Endothelial cell of umbilical vein (primary cell): ENCODE measurements at regions not wholly inside any gene's neighbourhood (a gene's known extent, or its start where the extent isn't known, plus 50 kb on each side); places are given as distances from the start of the nearest gene placed in this dataset.

ENCODE experiments used
- BruUV-seq: library from RNA; stranded (reverse); fragments of 400-500 nt; replicated peaks from 2 replicates; lab custom pipeline; 2021; lab: Mats Ljungman, UMichigan
- CTCF ChIA-PET: fragments of 300-600, 350-600 bp; sonication (Branson Sonifier 250); formaldehyde crosslinking; loops from one replicate; lab custom pipeline; 2021; ENCODE audit warnings: antibody characterized with exemption, inconsistent platforms; lab: Charles Lee
- POLR2A ChIA-PET: fragments of 300-600, 350-600 bp; sonication (Branson Sonifier 250); formaldehyde crosslinking; loops from one replicate; lab custom pipeline; 2021; ENCODE audit warnings: antibody characterized with exemption, inconsistent platforms; lab: Charles Lee
- DNase-seq: peaks from one replicate; pipeline ENCODE4 v3.0.0-alpha.2; 2011; ENCODE audit warnings: low read depth, low spot score
- FAIRE-seq: peaks from 2 replicates; lab custom pipeline; 2011; peaks lifted over from hg19 to GRCh38; lab: Jason Lieb, UNC
- H2AFZ ChIP-seq: 2 replicates; pipeline ENCODE4 v1.6.0; 2012; ENCODE audit warnings: low read depth, low read length, control low read depth, inconsistent platforms
- H3K27ac ChIP-seq: 2 replicates; pipeline ENCODE4 v1.5.1; 2011; ENCODE audit warnings: low read depth, mild to moderate bottlenecking, control low read depth, low read length, moderate library complexity; ENCODE audit not compliant: insufficient read depth
- H3K27me3 ChIP-seq, 2 experiments: 2 replicates each; pipeline versions ENCODE4 v1.6.0 to v1.6.1; 2011; ENCODE audit warnings: low read length in 2 of 2, mixed read lengths in 1 of 2; ENCODE audit not compliant: control insufficient read depth in 2 of 2, insufficient read depth in 2 of 2
- H3K36me3 ChIP-seq, 2 experiments: 2 replicates in 1 of 2; 3 replicates in 1 of 2; pipeline ENCODE4 v1.5.1; 2011; ENCODE audit warnings: low read length in 2 of 2, mild to moderate bottlenecking in 1 of 2, moderate library complexity in 1 of 2; ENCODE audit not compliant: control insufficient read depth in 2 of 2, insufficient read depth in 2 of 2; ENCODE audit errors: extremely low read depth in 1 of 2
- H3K4me1 ChIP-seq: 3 replicates; pipeline ENCODE4 v1.5.1; 2011; ENCODE audit warnings: mild to moderate bottlenecking, low read length; ENCODE audit not compliant: control insufficient read depth, insufficient read depth; ENCODE audit errors: extremely low read depth
- H3K4me2 ChIP-seq: 2 replicates; pipeline ENCODE4 v1.6.1; 2011; ENCODE audit warnings: low read length, control low read depth, mixed read lengths; ENCODE audit not compliant: insufficient read depth
- H3K4me3 ChIP-seq, 3 experiments: fragments of 200-600 bp in 1 of 3; sonication (generic), shearing (Covaris generic) in 1 of 3; replicated peaks in 1 of 3; 2 replicates each; pipeline ENCODE4 v1.5.1; 2011 to 2016; ENCODE audit warnings: control low read depth in 3 of 3, low read length in 3 of 3, mild to moderate bottlenecking in 2 of 3, inconsistent platforms in 1 of 3, low read depth in 1 of 3, moderate library complexity in 1 of 3; ENCODE audit not compliant: insufficient read depth in 1 of 3
- H3K79me2 ChIP-seq: 2 replicates; pipeline ENCODE4 v1.6.0; 2012; ENCODE audit warnings: low read length, inconsistent platforms; ENCODE audit not compliant: control insufficient read depth, insufficient read depth
- H3K9ac ChIP-seq: replicated peaks from 2 replicates; pipeline ENCODE3; 2011; ENCODE audit warnings: low read length, control low read depth; ENCODE audit not compliant: insufficient read depth; ENCODE audit errors: extremely low read depth
- H3K9me1 ChIP-seq: replicated peaks from 3 replicates; pipeline ENCODE4 v1.6.0; 2011; ENCODE audit warnings: mild to moderate bottlenecking, low read length; ENCODE audit not compliant: control insufficient read depth, insufficient read depth; ENCODE audit errors: extremely low read depth
- H3K9me3 ChIP-seq: replicated peaks from 2 replicates; pipeline ENCODE4 v1.5.1; 2012; ENCODE audit warnings: low read length, inconsistent platforms; ENCODE audit not compliant: control insufficient read depth, insufficient read depth
- H4K20me1 ChIP-seq: replicated peaks from 2 replicates; pipeline ENCODE3; 2011; ENCODE audit warnings: mild to moderate bottlenecking, low read length; ENCODE audit not compliant: control insufficient read depth, insufficient read depth; ENCODE audit errors: extremely low read depth
- CTCF ChIP-seq, 2 donors: IDR thresholded peaks; 1 replicate in 1 of 2; 2 replicates in 1 of 2; pipeline ENCODE4 v1.5.1; 2011; ENCODE audit warnings: low read length in 2 of 2, mild to moderate bottlenecking in 2 of 2, moderate library complexity in 2 of 2, control low read depth in 1 of 2, inconsistent platforms in 1 of 2, low read depth in 1 of 2; ENCODE audit not compliant: insufficient read depth in 1 of 2; ENCODE audit errors: extremely low read depth in 1 of 2
- EZH2 ChIP-seq: IDR thresholded peaks from 2 replicates; pipeline ENCODE4 v1.6.1; 2012; ENCODE audit warnings: borderline replicate concordance, low read depth, mild to moderate bottlenecking, moderate library complexity, low read length, inconsistent platforms; ENCODE audit not compliant: severe bottlenecking
- FOS ChIP-seq: IDR thresholded peaks from 2 replicates; pipeline ENCODE4 v1.6.1; 2011; ENCODE audit warnings: mild to moderate bottlenecking, low read length, moderate library complexity, borderline replicate concordance; ENCODE audit not compliant: insufficient read depth
- GATA2 ChIP-seq: IDR thresholded peaks from 2 replicates; pipeline ENCODE4 v1.7.0; 2011; ENCODE audit warnings: low read depth, mild to moderate bottlenecking, moderate library complexity, mixed read lengths, low read length; ENCODE audit not compliant: insufficient read length, insufficient read depth
- JUN ChIP-seq: IDR thresholded peaks from 2 replicates; pipeline ENCODE4 v1.6.1; 2011; ENCODE audit warnings: borderline replicate concordance, low read depth; ENCODE audit not compliant: insufficient read length, insufficient read depth
- MAX ChIP-seq: IDR thresholded peaks from 2 replicates; pipeline ENCODE4 v1.6.1; 2011; ENCODE audit not compliant: insufficient read depth, insufficient read length
- MYC ChIP-seq: IDR thresholded peaks from one replicate; pipeline ENCODE4 v1.6.1; 2011; ENCODE audit warnings: mild to moderate bottlenecking, low read depth, low read length
- POLR2A ChIP-seq: IDR thresholded peaks from 2 replicates; pipeline ENCODE4 v1.6.1; 2012; ENCODE audit warnings: low read depth, mild to moderate bottlenecking, control low read depth, low read length
- POLR2AphosphoS5 ChIP-seq: IDR thresholded peaks from 2 replicates; pipeline ENCODE4 v1.6.1; 2012; ENCODE audit warnings: low read depth, mild to moderate bottlenecking, control low read depth, low read length, moderate library complexity; ENCODE audit not compliant: insufficient read depth
- dilution Hi-C: fragments of 300-500 bp; cut with MboI; formaldehyde crosslinking; loops from one replicate; pipeline ENCODE4 v1.15.0; 2019; ENCODE audit warnings: low sequenced_read_pairs; ENCODE audit not compliant: extremely low pct_ligation_motif_present
- intact Hi-C: fragments of 100-400 bp; cut with micrococcal nuclease; formaldehyde crosslinking; loops from one replicate; pipeline ENCODE4 v1.10.0; 2022

DNA sequence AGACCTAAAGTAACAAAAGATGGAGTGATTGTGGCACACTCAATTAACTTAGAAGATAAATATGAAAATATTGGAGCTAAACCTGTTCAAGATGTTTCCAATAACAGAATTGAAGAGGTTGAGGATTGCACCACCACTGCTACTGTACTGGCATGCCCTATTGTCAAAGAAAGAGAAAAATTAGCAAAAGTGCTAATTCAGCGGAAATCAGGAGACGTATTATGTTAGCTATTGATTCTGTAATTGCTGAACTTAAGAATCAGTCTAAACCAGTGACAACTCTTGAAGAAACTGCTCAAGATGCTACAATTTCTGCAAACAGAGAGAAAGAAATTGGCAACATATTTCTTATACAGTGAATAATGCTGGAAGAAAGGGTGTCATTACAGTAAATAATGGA, 754.4 kb downstream of the CDH18 start:
- H3K9me1 ChIP-seq = peaks cover 2% of the 10 kb centered on the region
- H3K36me3 ChIP-seq = no peaks in the 10 kb centered on the region
- no peak for DNase-seq
- no peak overlapping the region for H3K9ac ChIP-seq
- dilution Hi-C loops (no loop called here), intact Hi-C loops (no loop called here)
- CTCF ChIA-PET = no interaction called here
- BruUV-seq = no TSS peak
- no peaks in the 10 kb centered on the region for H3K27me3 ChIP-seq
- no peaks in the 10 kb centered on the region for H3K4me1 ChIP-seq
- no peaks in the 10 kb centered on the region for H3K79me2 ChIP-seq
- H3K4me2 ChIP-seq = no peak overlapping the region
- TF ChIP-seq JUN (no peak), GATA2 (no peak), MYC (no peak), POLR2AphosphoS5 (no peak), MAX (no peak), EZH2 (no peak), FOS (no peak), POLR2A (no peak), CTCF (IDR thresholded peaks at IDR 0.05; ENCODE audit: extremely low read depth in 1 of 2, insufficient read depth in 1 of 2, low read depth in 1 of 2, low read length in 2 of 2) (no peak)
- H2AFZ ChIP-seq = no peak overlapping the region
- POLR2A ChIA-PET = no interaction called here
- H4K20me1 ChIP-seq = no peaks in the 10 kb centered on the region
- no peak overlapping the region for H3K27ac ChIP-seq
- no peak overlapping the region for H3K4me3 ChIP-seq
- H3K9me3 ChIP-seq = no peaks in the 10 kb centered on the region
- FAIRE-seq = no peak
